Activated naive CD8-positive, alpha-beta T cell treated with anti-CD3 and anti-CD28 coated beads, Interleukin-2, amount 50 U/mL, for 24 hours (primary cell): ENCODE measurements at regions not wholly inside any gene's neighbourhood (a gene's known extent, or its start where the extent isn't known, plus 50 kb on each side); places are given as distances from the start of the nearest gene placed in this dataset.

ENCODE experiments used
- ATAC-seq: fragments of 150-1000 bp; cut with Tn5 transposase; one replicate; pipeline ENCODE4 v1.10.0; 2021
- DNase-seq: peaks from one replicate; pipeline ENCODE4 v3.0.0; 2021
- H3K27ac Mint-ChIP-seq: one replicate; pipeline ENCODE4 v1.8.0; 2021; ENCODE audit warnings: mild to moderate bottlenecking, mixed read lengths
- H3K27me3 Mint-ChIP-seq: one replicate; pipeline ENCODE4 v1.8.0; 2021; ENCODE audit warnings: mixed read lengths
- H3K36me3 Mint-ChIP-seq: one replicate; pipeline ENCODE4 v1.8.0; 2021; ENCODE audit warnings: low read depth, mixed read lengths
- H3K4me1 Mint-ChIP-seq: one replicate; pipeline ENCODE4 v1.8.0; 2021; ENCODE audit warnings: mixed read lengths
- H3K4me3 Mint-ChIP-seq: one replicate; pipeline ENCODE4 v1.8.0; 2021; ENCODE audit warnings: mild to moderate bottlenecking, moderate library complexity, mixed read lengths
- H3K9me3 Mint-ChIP-seq: one replicate; pipeline ENCODE4 v1.8.0; 2021; ENCODE audit warnings: mixed read lengths

GRCh38 chr2:220043155-220043989 is 415.9 kb downstream of the SLC4A3 start:
- Mint-ChIP-seq H3K4me3 (no peak overlapping the region), H3K27ac (no peak overlapping the region), H3K4me1 (no peaks in the 10 kb centered on the region), H3K27me3 (no peaks in the 10 kb centered on the region), H3K36me3 (no peaks in the 10 kb centered on the region), H3K9me3 (no peaks in the 10 kb centered on the region)
- ATAC-seq (no peak), DNase-seq (no peak)

DNA sequence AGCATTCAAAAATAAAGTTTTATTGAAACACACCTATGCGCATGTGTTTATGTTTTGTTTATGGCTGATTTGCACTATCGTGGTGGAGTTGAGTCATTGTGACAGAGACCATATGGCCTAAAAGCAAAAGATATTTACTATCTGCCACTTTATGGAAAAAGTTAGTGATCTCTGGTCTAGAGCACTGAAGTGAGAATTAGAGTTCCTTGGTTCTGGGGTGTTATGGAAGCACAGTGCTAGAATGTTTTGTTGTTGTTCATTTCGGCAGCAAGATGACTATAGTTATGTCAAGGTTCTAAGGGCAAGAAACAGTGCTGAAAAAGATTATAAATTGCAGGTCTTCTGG is 416.5 kb downstream of the SLC4A3 start:
- Mint-ChIP-seq H3K36me3 (no peaks in the 10 kb centered on the region), H3K4me1 (no peaks in the 10 kb centered on the region), H3K27me3 (no peaks in the 10 kb centered on the region), H3K27ac (no peak overlapping the region), H3K4me3 (no peak overlapping the region), H3K9me3 (no peaks in the 10 kb centered on the region)
- ATAC-seq, result no peak
- no peak for DNase-seq

- no peaks in the 10 kb centered on the region for H3K36me3 Mint-ChIP-seq
- H3K27me3 Mint-ChIP-seq, result no peaks in the 10 kb centered on the region
- H3K4me1 Mint-ChIP-seq, result no peaks in the 10 kb centered on the region
- ATAC-seq, result no peak
- H3K9me3 Mint-ChIP-seq, result no peaks in the 10 kb centered on the region
- no peak overlapping the region for H3K27ac Mint-ChIP-seq
- H3K4me3 Mint-ChIP-seq, result no peak overlapping the region
- no peak for DNase-seq
Observed at GRCh38 chr2:220044383-220044782, 417.0 kb downstream of the SLC4A3 start.

GRCh38 chr2:220046507-220046906 is 419.1 kb downstream of the SLC4A3 start:
- Mint-ChIP-seq H3K36me3 (no peaks in the 10 kb centered on the region), H3K27ac (no peak overlapping the region), H3K27me3 (no peaks in the 10 kb centered on the region), H3K4me3 (no peak overlapping the region), H3K9me3 (no peaks in the 10 kb centered on the region), H3K4me1 (no peaks in the 10 kb centered on the region)
- ATAC-seq, result no peak
- DNase-seq, result no peak

DNA sequence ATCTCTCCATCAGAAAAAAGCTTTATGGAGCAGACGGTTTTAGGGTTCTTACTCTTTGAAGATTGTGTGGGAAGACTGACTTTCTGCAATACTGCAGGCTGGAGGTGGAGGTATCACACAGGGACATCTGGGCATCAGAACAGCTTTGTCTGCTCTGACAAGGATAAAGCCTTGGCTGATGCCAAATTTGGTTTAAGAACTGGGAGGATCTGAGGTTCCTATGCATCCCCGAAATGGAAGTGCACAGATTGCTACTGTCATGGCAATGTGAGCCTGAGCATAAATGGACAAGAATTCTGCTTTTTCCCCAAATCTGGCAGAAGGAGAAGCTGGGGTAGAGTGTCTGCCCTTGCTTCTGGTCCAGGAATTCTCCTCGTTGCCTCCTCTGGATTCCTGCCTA is 424.3 kb downstream of the SLC4A3 start:
- no peak for DNase-seq
- H3K9me3 Mint-ChIP-seq, result peaks cover 8% of the 10 kb centered on the region
- no peaks in the 10 kb centered on the region for H3K4me1 Mint-ChIP-seq
- ATAC-seq, result no peak
- H3K36me3 Mint-ChIP-seq, result no peaks in the 10 kb centered on the region
- H3K4me3 Mint-ChIP-seq, result no peak overlapping the region
- no peaks in the 10 kb centered on the region for H3K27me3 Mint-ChIP-seq
- no peak overlapping the region for H3K27ac Mint-ChIP-seq

GRCh38 chr2:220053919-220054318 is 426.5 kb downstream of the SLC4A3 start:
- Mint-ChIP-seq H3K36me3 (no peaks in the 10 kb centered on the region), H3K9me3 (peaks cover 8% of the 10 kb centered on the region), H3K4me3 (no peak overlapping the region), H3K27ac (no peak overlapping the region), H3K27me3 (no peaks in the 10 kb centered on the region), H3K4me1 (no peaks in the 10 kb centered on the region)
- ATAC-seq, result no peak
- DNase-seq, result no peak

GRCh38 chr2:220057391-220057790 is 430.0 kb downstream of the SLC4A3 start:
- no peak for DNase-seq
- H3K27ac Mint-ChIP-seq, result no peak overlapping the region
- no peaks in the 10 kb centered on the region for H3K36me3 Mint-ChIP-seq
- no peak for ATAC-seq
- H3K9me3 Mint-ChIP-seq, result peaks cover 8% of the 10 kb centered on the region
- H3K27me3 Mint-ChIP-seq, result no peaks in the 10 kb centered on the region
- H3K4me3 Mint-ChIP-seq, result no peak overlapping the region
- H3K4me1 Mint-ChIP-seq, result no peaks in the 10 kb centered on the region

DNA sequence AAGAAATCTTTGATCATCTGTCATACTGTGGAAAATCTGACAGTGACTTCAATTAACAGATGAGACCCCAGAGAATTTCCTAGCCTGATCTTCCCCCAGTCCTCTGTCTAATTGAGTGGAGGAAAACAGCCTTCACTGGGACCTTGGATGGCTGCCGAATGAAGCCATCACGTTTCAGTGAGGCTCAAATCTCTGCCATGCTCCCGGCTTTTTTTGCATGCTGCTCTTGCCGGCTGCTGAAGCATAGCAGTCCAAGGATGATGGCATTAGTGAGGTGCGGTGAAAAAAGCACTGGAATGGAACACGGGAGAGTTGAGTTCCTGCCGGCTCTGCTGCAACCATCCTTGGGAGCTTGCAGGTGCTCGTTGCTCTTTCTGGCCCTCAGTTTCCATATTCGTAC is 430.5 kb downstream of the SLC4A3 start:
- no peaks in the 10 kb centered on the region for H3K27me3 Mint-ChIP-seq
- H3K36me3 Mint-ChIP-seq, result no peaks in the 10 kb centered on the region
- ATAC-seq (no peak), DNase-seq (no peak)
- no peaks in the 10 kb centered on the region for H3K4me1 Mint-ChIP-seq
- no peak overlapping the region for H3K27ac Mint-ChIP-seq
- peaks cover 8% of the 10 kb centered on the region for H3K9me3 Mint-ChIP-seq
- H3K4me3 Mint-ChIP-seq, result no peak overlapping the region

- no peaks in the 10 kb centered on the region for H3K9me3 Mint-ChIP-seq
- no peaks in the 10 kb centered on the region for H3K36me3 Mint-ChIP-seq
- DNase-seq (no peak), ATAC-seq (no peak)
- H3K27ac Mint-ChIP-seq, result no peak overlapping the region
- H3K4me1 Mint-ChIP-seq, result no peaks in the 10 kb centered on the region
- no peaks in the 10 kb centered on the region for H3K27me3 Mint-ChIP-seq
- H3K4me3 Mint-ChIP-seq, result no peak overlapping the region
Observed at GRCh38 chr2:220064111-220065030, 436.9 kb downstream of the SLC4A3 start.

DNA sequence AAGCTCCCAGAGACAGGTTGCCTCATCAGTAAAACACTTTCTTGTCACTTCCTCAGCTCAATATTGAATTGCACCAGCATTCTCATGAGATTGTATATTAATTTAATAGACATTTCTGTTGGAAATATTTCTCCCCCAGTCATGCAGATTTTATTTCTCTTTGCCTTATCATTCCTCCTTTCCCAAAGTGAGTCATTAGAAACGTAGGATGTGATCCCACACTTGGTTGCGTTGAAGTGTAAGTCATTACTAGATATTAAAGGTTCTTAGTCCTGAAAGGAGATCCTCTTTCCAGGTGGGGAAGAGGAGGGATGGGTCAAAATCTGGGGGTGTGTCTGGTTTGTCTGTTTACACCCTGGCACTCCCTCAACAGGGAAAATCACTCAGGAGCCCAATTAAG is 438.2 kb downstream of the SLC4A3 start:
- Mint-ChIP-seq H3K4me3 (no peak overlapping the region), H3K9me3 (no peaks in the 10 kb centered on the region), H3K36me3 (no peaks in the 10 kb centered on the region), H3K4me1 (no peaks in the 10 kb centered on the region), H3K27me3 (no peaks in the 10 kb centered on the region), H3K27ac (no peak overlapping the region)
- ATAC-seq (no peak), DNase-seq (no peak)

GRCh38 chr2:220068846-220069245 is 441.4 kb downstream of the SLC4A3 start:
- no peak overlapping the region for H3K4me3 Mint-ChIP-seq
- H3K36me3 Mint-ChIP-seq, result no peaks in the 10 kb centered on the region
- no peak for ATAC-seq
- no peak overlapping the region for H3K27ac Mint-ChIP-seq
- H3K9me3 Mint-ChIP-seq, result no peaks in the 10 kb centered on the region
- no peak for DNase-seq
- H3K4me1 Mint-ChIP-seq, result no peaks in the 10 kb centered on the region
- H3K27me3 Mint-ChIP-seq, result no peaks in the 10 kb centered on the region

DNA sequence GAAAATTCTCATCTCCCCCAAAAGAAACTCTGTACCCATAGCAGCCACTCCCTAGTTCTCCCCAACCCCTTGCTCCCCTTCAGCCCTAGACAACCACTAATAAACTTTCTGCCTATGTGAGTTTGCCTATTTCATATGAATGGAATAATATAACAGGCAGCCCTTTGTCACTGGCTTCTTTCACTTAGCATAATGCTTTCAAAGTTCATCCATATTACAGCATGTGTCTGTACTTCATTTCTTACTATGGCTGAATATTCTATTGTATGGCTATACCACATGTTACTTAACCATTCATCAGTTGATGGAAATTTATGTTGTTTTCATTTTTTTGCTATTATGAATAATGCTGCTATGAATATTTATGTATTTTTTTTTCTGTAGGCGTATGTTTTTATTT is 442.9 kb downstream of the SLC4A3 start:
- Mint-ChIP-seq H3K27me3 (no peaks in the 10 kb centered on the region), H3K4me1 (no peaks in the 10 kb centered on the region), H3K9me3 (no peaks in the 10 kb centered on the region), H3K36me3 (no peaks in the 10 kb centered on the region), H3K4me3 (no peak overlapping the region), H3K27ac (no peak overlapping the region)
- DNase-seq (no peak), ATAC-seq (no peak)

DNA sequence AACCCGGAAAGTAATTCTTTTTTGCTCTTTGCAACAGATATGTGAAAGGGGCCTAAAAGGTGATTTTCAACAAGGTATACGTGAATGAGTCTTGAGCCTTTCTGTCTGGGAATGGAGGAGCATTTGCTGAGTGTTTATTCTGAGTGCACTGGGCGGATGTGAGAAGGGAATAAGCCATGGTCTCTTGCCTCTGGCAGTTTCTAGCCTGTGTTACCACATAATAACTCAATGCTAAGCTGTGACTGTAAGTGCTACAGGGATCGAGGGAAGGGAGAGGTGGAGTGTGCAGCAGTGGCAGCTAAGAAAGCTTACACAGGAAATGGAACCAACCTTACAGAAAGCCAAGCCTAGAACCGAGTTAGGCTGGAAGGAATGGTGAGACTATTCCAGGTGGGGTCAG is 444.3 kb downstream of the SLC4A3 start:
- no peak for ATAC-seq
- Mint-ChIP-seq H3K9me3 (no peaks in the 10 kb centered on the region), H3K4me1 (no peaks in the 10 kb centered on the region), H3K27ac (no peak overlapping the region), H3K27me3 (no peaks in the 10 kb centered on the region), H3K4me3 (no peak overlapping the region), H3K36me3 (no peaks in the 10 kb centered on the region)
- DNase-seq, result no peak

DNA sequence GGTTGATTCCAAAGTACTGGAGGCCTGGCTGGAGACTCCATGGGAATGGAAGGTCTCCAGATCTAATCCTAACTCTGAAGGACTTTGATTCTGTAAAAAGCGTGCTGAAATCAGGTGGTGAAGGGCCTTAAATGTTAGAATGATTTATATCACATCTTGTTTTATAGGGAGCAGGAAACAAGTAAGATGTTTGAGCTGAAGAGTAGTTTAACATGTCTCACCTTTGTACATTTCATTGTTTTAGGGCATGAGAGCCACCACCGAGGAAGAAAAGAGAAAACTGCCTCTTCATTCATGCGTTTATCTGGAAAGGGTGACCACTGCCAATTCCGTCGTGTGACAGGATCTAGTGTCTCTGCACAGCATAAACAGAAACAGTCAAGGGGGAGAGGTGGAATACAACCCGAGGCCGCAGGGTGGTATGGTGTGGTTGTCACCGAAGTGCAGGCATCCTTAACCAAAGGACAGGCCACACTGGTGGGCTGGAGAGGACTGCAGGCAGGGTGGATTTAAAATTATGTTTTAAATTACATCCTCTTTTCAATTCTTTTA is 445.3 kb downstream of the SLC4A3 start:
- H3K27ac Mint-ChIP-seq, result no peak overlapping the region
- no peaks in the 10 kb centered on the region for H3K4me1 Mint-ChIP-seq
- ATAC-seq (no peak), DNase-seq (no peak)
- no peak overlapping the region for H3K4me3 Mint-ChIP-seq
- H3K27me3 Mint-ChIP-seq, result no peaks in the 10 kb centered on the region
- H3K9me3 Mint-ChIP-seq, result no peaks in the 10 kb centered on the region
- no peaks in the 10 kb centered on the region for H3K36me3 Mint-ChIP-seq

DNA sequence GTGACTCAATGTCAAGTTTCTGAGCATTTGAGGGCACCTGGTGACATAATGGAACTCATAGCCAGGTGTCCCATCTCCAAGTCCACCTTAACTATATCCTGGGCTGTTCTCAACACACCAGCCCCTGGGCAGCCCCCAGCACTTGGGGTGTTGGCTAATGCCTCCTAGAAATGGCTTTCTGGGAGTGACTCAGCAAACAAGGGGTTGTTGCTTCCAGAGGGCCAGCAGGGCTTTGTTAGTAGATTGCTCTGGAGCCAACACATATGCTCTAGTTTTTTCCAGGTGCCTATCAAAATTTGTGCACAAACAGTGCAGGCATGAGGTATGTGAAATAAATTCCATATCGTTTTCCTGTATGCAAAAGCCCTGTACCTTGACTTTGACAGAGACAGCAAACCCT is 448.4 kb downstream of the SLC4A3 start:
- DNase-seq (no peak), ATAC-seq (no peak)
- H3K9me3 Mint-ChIP-seq, result no peaks in the 10 kb centered on the region
- no peak overlapping the region for H3K4me3 Mint-ChIP-seq
- H3K27ac Mint-ChIP-seq, result no peak overlapping the region
- no peaks in the 10 kb centered on the region for H3K27me3 Mint-ChIP-seq
- no peaks in the 10 kb centered on the region for H3K36me3 Mint-ChIP-seq
- no peaks in the 10 kb centered on the region for H3K4me1 Mint-ChIP-seq
